Bronchial epithelial cell (primary cell): ENCODE measurements at regions not wholly inside any gene's neighbourhood (a gene's known extent, or its start where the extent isn't known, plus 50 kb on each side); places are given as distances from the start of the nearest gene placed in this dataset.
A peak's percentile ranks its signal among the peaks of the same experiment; 100 is the strongest.

ENCODE experiments used
- DNase-seq: peaks from one replicate; pipeline ENCODE4 v3.0.0-alpha.2; 2010; ENCODE audit warnings: low read depth
- FAIRE-seq: peaks from 2 replicates; lab custom pipeline; 2011; peaks lifted over from hg19 to GRCh38; lab: Jason Lieb, UNC
- H3K27me3 ChIP-seq: 2 replicates; pipeline ENCODE4 v1.5.1; 2011; ENCODE audit warnings: low read length; ENCODE audit not compliant: control insufficient read depth, insufficient read depth
- H3K36me3 ChIP-seq: 2 replicates; pipeline ENCODE4 v1.5.1; 2011; ENCODE audit warnings: low read length; ENCODE audit not compliant: control insufficient read depth, insufficient read depth
- H3K4me3 ChIP-seq: 2 replicates; pipeline ENCODE4 v1.5.1; 2011; ENCODE audit warnings: mild to moderate bottlenecking, low read depth, low read length, control low read depth
- CTCF ChIP-seq: IDR thresholded peaks from 2 replicates; pipeline ENCODE4 v1.5.1; 2011; ENCODE audit warnings: mild to moderate bottlenecking, moderate library complexity, low read length, control low read depth, inconsistent platforms; ENCODE audit not compliant: insufficient read depth, severe bottlenecking

GRCh38 chr5:88952996-88953643, 70.1 kb upstream of the MEF2C start:
- Histone ChIP-seq H3K27me3 (no peaks in the 10 kb centered on the region), H3K36me3 (no peaks in the 10 kb centered on the region), H3K4me3 (no peak overlapping the region)
- FAIRE-seq = no peak
- no peak for DNase-seq
- no peak for TF ChIP-seq CTCF

GRCh38 chr5:88952344-88952743, 69.4 kb upstream of the MEF2C start:
- peak; percentile 43 for DNase-seq

GRCh38 chr5:88951457-88951856, 68.5 kb upstream of the MEF2C start:
- Histone ChIP-seq H3K27me3 (no peaks in the 10 kb centered on the region), H3K4me3 (no peak overlapping the region), H3K36me3 (no peaks in the 10 kb centered on the region)
- no peak for DNase-seq
- no peak for FAIRE-seq
- TF ChIP-seq CTCF = no peak

More at GRCh38 chr5:88952344-88952743, 69.4 kb upstream of the MEF2C start:
- TF ChIP-seq CTCF = no peak
- Histone ChIP-seq H3K36me3 (no peaks in the 10 kb centered on the region), H3K27me3 (no peaks in the 10 kb centered on the region), H3K4me3 (no peak overlapping the region)
- FAIRE-seq = no peak

GRCh38 chr5:88948746-88949600, 66.0 kb upstream of the MEF2C start:
- no peaks in the 10 kb centered on the region for H3K27me3 ChIP-seq
- no peak for FAIRE-seq
- no peak for DNase-seq
- H3K4me3 ChIP-seq = no peak overlapping the region
- no peaks in the 10 kb centered on the region for H3K36me3 ChIP-seq
- no peak for TF ChIP-seq CTCF

DNA sequence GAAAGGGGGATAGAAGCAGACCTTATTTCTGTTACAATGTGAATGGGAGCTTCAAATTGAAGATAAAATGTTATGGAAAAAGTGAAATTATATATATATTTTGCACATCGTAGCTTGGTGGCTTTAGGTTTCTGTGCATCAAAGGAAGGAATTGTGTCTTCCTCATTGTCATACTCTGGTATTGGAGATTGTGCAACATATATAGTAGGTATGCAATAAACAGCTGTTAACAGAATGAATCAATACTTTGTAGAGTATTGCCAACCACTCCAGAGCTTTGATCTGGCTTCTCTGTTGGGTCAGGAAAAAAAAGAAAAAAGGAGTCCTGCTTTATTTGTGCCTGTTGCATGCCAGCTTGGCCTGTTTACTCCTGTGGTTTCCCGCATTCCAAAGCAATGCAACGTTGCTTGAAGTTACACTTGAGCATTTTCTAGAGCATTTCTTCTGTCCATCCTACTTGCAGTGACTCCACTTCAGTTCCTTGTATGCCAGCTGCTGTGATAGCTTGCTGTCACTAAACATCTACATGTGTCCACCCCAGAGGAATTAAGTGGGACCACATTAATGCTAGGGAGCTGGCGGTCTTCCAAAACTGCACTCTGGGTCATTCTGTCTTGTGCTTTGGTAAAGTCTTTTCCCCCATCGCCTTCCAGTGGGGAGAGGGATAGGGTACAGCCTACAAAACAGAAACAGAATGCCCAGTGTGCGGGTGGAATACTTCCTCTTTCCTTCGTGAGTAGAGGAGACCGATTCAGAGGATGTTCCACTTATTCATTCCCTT, 62.0 kb upstream of the MEF2C start:
- H3K27me3 ChIP-seq = no peaks in the 10 kb centered on the region
- FAIRE-seq (no peak), DNase-seq (peak; percentile 5)
- no peak for TF ChIP-seq CTCF
- H3K36me3 ChIP-seq = no peaks in the 10 kb centered on the region
- no peak overlapping the region for H3K4me3 ChIP-seq
